ENCODE measurements at regions not wholly inside any gene's neighbourhood (a gene's known extent, or its start where the extent isn't known, plus 50 kb on each side); places are given as distances from the start of the nearest gene placed in this dataset.
"Not testable (repeated sequence)": the region's sequence is repeated elsewhere in the genome, so short reads cannot be mapped to it uniquely, and the experiment has no call there.

- RAD21 ChIA-PET (ENCODE audit: low non-redundant PET in 1 of 2, low total read pairs in 2 of 2, uncharacterized antibody in 2 of 2, unreplicated experiment in 2 of 2), result not testable (repeated sequence)
Measured at GRCh38 chr17:30653038-30653437, 171.5 kb downstream of the CRLF3 start.

GRCh38 chr17:30650149-30650548 lies 172.9 kb downstream of the GOSR1 start:
- BruUV-seq (replicated peaks); H3K27me3 ChIP-seq (ENCODE audit: insufficient read depth, low read length); H3K27ac ChIP-seq (ENCODE audit: low read depth, low read length); H3K79me2 ChIP-seq (ENCODE audit: insufficient read depth, low read length); H3K4me3 ChIP-seq (replicated peaks in 1 of 2; ENCODE audit: low read depth in 1 of 2, low read length in 2 of 2); H3K4me2 ChIP-seq (ENCODE audit: low read length); intact Hi-C loops (cut with micrococcal nuclease); CTCF ChIA-PET; RAD21 ChIA-PET (ENCODE audit: low non-redundant PET in 1 of 2, low total read pairs in 2 of 2, uncharacterized antibody in 2 of 2, unreplicated experiment in 2 of 2); H3K9ac ChIP-seq (ENCODE audit: low read length); H2AFZ ChIP-seq (ENCODE audit: low read depth, low read length, poor library complexity, severe bottlenecking); H3K9me2 ChIP-seq (ENCODE audit: insufficient read depth); DNase-seq (ENCODE audit: low read depth, low spot score); H3K36me3 ChIP-seq (ENCODE audit: control insufficient read depth in 1 of 2, insufficient read depth in 2 of 2, low read length in 2 of 2); POLR2A ChIA-PET; ATAC-seq; H3K4me1 ChIP-seq (ENCODE audit: control insufficient read depth in 1 of 2, insufficient read depth in 2 of 2, low read length in 2 of 2); H3K9me3 ChIP-seq (ENCODE audit: control insufficient read depth in 1 of 2, insufficient read depth in 1 of 2, low read depth in 1 of 2, low read length in 2 of 2); H4K20me1 ChIP-seq (ENCODE audit: insufficient read depth): not testable (repeated sequence)

More at GRCh38 chr17:30653038-30653437, 171.5 kb downstream of the CRLF3 start:
- H3K27ac ChIP-seq (ENCODE audit: low read depth, low read length); H2AFZ ChIP-seq (ENCODE audit: low read depth, low read length, poor library complexity, severe bottlenecking); H3K27me3 ChIP-seq (ENCODE audit: insufficient read depth, low read length); H3K36me3 ChIP-seq (ENCODE audit: control insufficient read depth in 1 of 2, insufficient read depth in 2 of 2, low read length in 2 of 2); H3K4me1 ChIP-seq (ENCODE audit: control insufficient read depth in 1 of 2, insufficient read depth in 2 of 2, low read length in 2 of 2); intact Hi-C loops (cut with micrococcal nuclease); H3K79me2 ChIP-seq (ENCODE audit: insufficient read depth, low read length); H3K9me2 ChIP-seq (ENCODE audit: insufficient read depth); H3K4me3 ChIP-seq (replicated peaks in 1 of 2; ENCODE audit: low read depth in 1 of 2, low read length in 2 of 2); DNase-seq (ENCODE audit: low read depth, low spot score); POLR2A ChIA-PET; ATAC-seq; H3K9ac ChIP-seq (ENCODE audit: low read length); H3K9me3 ChIP-seq (ENCODE audit: control insufficient read depth in 1 of 2, insufficient read depth in 1 of 2, low read depth in 1 of 2, low read length in 2 of 2); H4K20me1 ChIP-seq (ENCODE audit: insufficient read depth); BruUV-seq (replicated peaks); H3K4me2 ChIP-seq (ENCODE audit: low read length); CTCF ChIA-PET: not testable (repeated sequence)

GRCh38 chr17:30648015-30648620 lies 170.9 kb downstream of the GOSR1 start:
- H3K4me2 ChIP-seq (ENCODE audit: low read length); POLR2A ChIA-PET; CTCF ChIA-PET; BruUV-seq (replicated peaks); intact Hi-C loops (cut with micrococcal nuclease); H3K4me1 ChIP-seq (ENCODE audit: control insufficient read depth in 1 of 2, insufficient read depth in 2 of 2, low read length in 2 of 2); H3K4me3 ChIP-seq (replicated peaks in 1 of 2; ENCODE audit: low read depth in 1 of 2, low read length in 2 of 2); H3K9me2 ChIP-seq (ENCODE audit: insufficient read depth); H3K36me3 ChIP-seq (ENCODE audit: control insufficient read depth in 1 of 2, insufficient read depth in 2 of 2, low read length in 2 of 2); H4K20me1 ChIP-seq (ENCODE audit: insufficient read depth); H3K79me2 ChIP-seq (ENCODE audit: insufficient read depth, low read length); H3K9ac ChIP-seq (ENCODE audit: low read length); H3K9me3 ChIP-seq (ENCODE audit: control insufficient read depth in 1 of 2, insufficient read depth in 1 of 2, low read depth in 1 of 2, low read length in 2 of 2); ATAC-seq; H3K27me3 ChIP-seq (ENCODE audit: insufficient read depth, low read length); DNase-seq (ENCODE audit: low read depth, low spot score); H2AFZ ChIP-seq (ENCODE audit: low read depth, low read length, poor library complexity, severe bottlenecking); H3K27ac ChIP-seq (ENCODE audit: low read depth, low read length); RAD21 ChIA-PET (ENCODE audit: low non-redundant PET in 1 of 2, low total read pairs in 2 of 2, uncharacterized antibody in 2 of 2, unreplicated experiment in 2 of 2): not testable (repeated sequence)

DNA sequence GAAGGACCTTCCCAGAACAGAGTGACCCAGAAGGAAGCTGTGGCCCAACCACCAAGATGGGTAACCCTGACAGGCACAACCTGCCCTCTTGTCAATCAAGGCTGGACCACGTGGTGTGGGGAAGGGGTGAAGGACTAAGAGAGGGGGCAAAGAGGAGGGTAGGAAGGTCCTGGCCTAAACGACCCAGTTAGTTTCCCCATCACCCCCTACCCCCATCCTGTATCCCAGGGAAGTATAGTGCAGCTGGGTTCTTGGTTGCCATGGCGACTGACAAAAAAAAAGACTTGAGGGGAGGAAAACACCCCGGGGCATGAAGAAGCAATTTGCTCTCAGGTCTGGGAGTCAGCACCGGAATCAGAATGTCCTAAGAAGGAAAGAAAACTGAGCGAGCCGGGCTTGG lies 168.7 kb downstream of the GOSR1 start:
- H3K27ac ChIP-seq (ENCODE audit: low read depth, low read length); H3K4me1 ChIP-seq (ENCODE audit: control insufficient read depth in 1 of 2, insufficient read depth in 2 of 2, low read length in 2 of 2); H3K27me3 ChIP-seq (ENCODE audit: insufficient read depth, low read length); H3K4me2 ChIP-seq (ENCODE audit: low read length); BruUV-seq (replicated peaks); H3K9ac ChIP-seq (ENCODE audit: low read length); RAD21 ChIA-PET (ENCODE audit: low non-redundant PET in 1 of 2, low total read pairs in 2 of 2, uncharacterized antibody in 2 of 2, unreplicated experiment in 2 of 2); DNase-seq (ENCODE audit: low read depth, low spot score); H4K20me1 ChIP-seq (ENCODE audit: insufficient read depth); H3K9me3 ChIP-seq (ENCODE audit: control insufficient read depth in 1 of 2, insufficient read depth in 1 of 2, low read depth in 1 of 2, low read length in 2 of 2); H3K79me2 ChIP-seq (ENCODE audit: insufficient read depth, low read length); POLR2A ChIA-PET; H3K9me2 ChIP-seq (ENCODE audit: insufficient read depth); H3K4me3 ChIP-seq (replicated peaks in 1 of 2; ENCODE audit: low read depth in 1 of 2, low read length in 2 of 2); ATAC-seq; CTCF ChIA-PET; intact Hi-C loops (cut with micrococcal nuclease); H3K36me3 ChIP-seq (ENCODE audit: control insufficient read depth in 1 of 2, insufficient read depth in 2 of 2, low read length in 2 of 2); H2AFZ ChIP-seq (ENCODE audit: low read depth, low read length, poor library complexity, severe bottlenecking): not testable (repeated sequence)

DNA sequence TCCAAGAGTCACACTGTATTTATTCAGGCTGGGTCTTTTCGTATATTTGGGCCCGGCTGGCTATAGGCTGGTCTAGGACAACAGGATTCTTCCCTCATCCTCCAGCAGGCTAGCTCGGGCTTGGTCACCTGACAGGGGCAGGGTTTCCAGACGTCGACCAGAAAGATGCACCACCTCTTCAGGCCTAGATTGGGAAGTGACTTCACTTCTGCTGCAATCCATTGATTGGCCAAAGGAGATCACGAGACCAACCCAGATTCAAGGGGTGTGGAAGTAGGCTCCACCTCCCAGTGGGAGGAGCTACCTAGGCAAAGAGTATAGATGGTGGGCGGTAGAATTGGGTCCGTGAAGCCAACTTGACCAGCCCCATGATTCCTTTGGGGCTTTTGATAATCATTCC lies 167.5 kb downstream of the GOSR1 start:
- H3K9ac ChIP-seq (ENCODE audit: low read length); H3K79me2 ChIP-seq (ENCODE audit: insufficient read depth, low read length); intact Hi-C loops (cut with micrococcal nuclease); POLR2A ChIA-PET; H3K9me2 ChIP-seq (ENCODE audit: insufficient read depth); H3K27ac ChIP-seq (ENCODE audit: low read depth, low read length); RAD21 ChIA-PET (ENCODE audit: low non-redundant PET in 1 of 2, low total read pairs in 2 of 2, uncharacterized antibody in 2 of 2, unreplicated experiment in 2 of 2); H3K9me3 ChIP-seq (ENCODE audit: control insufficient read depth in 1 of 2, insufficient read depth in 1 of 2, low read depth in 1 of 2, low read length in 2 of 2); BruUV-seq (replicated peaks); H3K4me3 ChIP-seq (replicated peaks in 1 of 2; ENCODE audit: low read depth in 1 of 2, low read length in 2 of 2); H3K4me1 ChIP-seq (ENCODE audit: control insufficient read depth in 1 of 2, insufficient read depth in 2 of 2, low read length in 2 of 2); H4K20me1 ChIP-seq (ENCODE audit: insufficient read depth); H3K4me2 ChIP-seq (ENCODE audit: low read length); H3K36me3 ChIP-seq (ENCODE audit: control insufficient read depth in 1 of 2, insufficient read depth in 2 of 2, low read length in 2 of 2); H3K27me3 ChIP-seq (ENCODE audit: insufficient read depth, low read length); DNase-seq (ENCODE audit: low read depth, low spot score); H2AFZ ChIP-seq (ENCODE audit: low read depth, low read length, poor library complexity, severe bottlenecking): not testable (repeated sequence)
- CTCF ChIA-PET, result interaction anchor here (0.6 kb wide), 1 partner anchor 1234 kb away, joined by 3 read pairs; no protein-coding TSS in a partner anchor
- peak; percentile 99 for ATAC-seq

Data from HCT116 (cell line).